CD4-positive, alpha-beta memory T cell (primary cell): ENCODE measurements at regions not wholly inside any gene's neighbourhood (a gene's known extent, or its start where the extent isn't known, plus 50 kb on each side); places are given as distances from the start of the nearest gene placed in this dataset.
"Not testable (repeated sequence)": the region's sequence is repeated elsewhere in the genome, so short reads cannot be mapped to it uniquely, and the experiment has no call there.

ENCODE experiments used
- CTCF ChIA-PET: fragments of 350-600 bp; sonication (Branson Sonifier 250); formaldehyde crosslinking; loops from one replicate; lab custom pipeline; 2021; ENCODE audit warnings: inconsistent platforms; ENCODE audit not compliant: partially characterized antibody; lab: Charles Lee
- POLR2A ChIA-PET: fragments of 350-600 bp; sonication (Branson Sonifier 250); formaldehyde crosslinking; loops from one replicate; lab custom pipeline; 2021; ENCODE audit not compliant: partially characterized antibody; lab: Charles Lee
- DNase-seq, 5 donors: peaks; one replicate each; pipeline versions ENCODE4 v3.0.0 to v3.0.0-alpha.2; 2020 to 2022; ENCODE audit warnings: mixed read lengths in 1 of 5
- H3K27ac ChIP-seq: one replicate; pipeline ENCODE4 v1.7.0; 2013; ENCODE audit warnings: low read depth, low read length
- H3K27me3 ChIP-seq: 2 replicates; pipeline ENCODE4 v1.7.0; 2013; ENCODE audit warnings: mild to moderate bottlenecking, low read length, moderate library complexity; ENCODE audit not compliant: insufficient read depth
- H3K36me3 ChIP-seq: 2 replicates; pipeline ENCODE4 v1.7.0; 2013; ENCODE audit warnings: mild to moderate bottlenecking, low read length, moderate library complexity; ENCODE audit not compliant: insufficient read depth
- H3K4me1 ChIP-seq: 2 replicates; pipeline ENCODE4 v1.7.0; 2013; ENCODE audit warnings: mild to moderate bottlenecking, low read length, moderate library complexity; ENCODE audit not compliant: insufficient read depth
- H3K4me3 ChIP-seq, 2 donors: one replicate each; pipeline ENCODE4 v1.7.0; 2013; ENCODE audit warnings: low read length in 2 of 2, mild to moderate bottlenecking in 1 of 2
- H3K9me3 ChIP-seq, 2 donors: one replicate each; pipeline ENCODE4 v1.7.0; 2013; ENCODE audit warnings: low read length in 2 of 2, control low read depth in 1 of 2; ENCODE audit not compliant: control insufficient read depth in 1 of 2
- H3K27ac Mint-ChIP-seq, 7 donors: one replicate each; pipeline ENCODE4 v1.8.0; 2020 to 2021; ENCODE audit warnings: mixed read lengths in 7 of 7, mild to moderate bottlenecking in 6 of 7, inconsistent platforms in 3 of 7, moderate library complexity in 3 of 7
- H3K27me3 Mint-ChIP-seq, 2 donors: one replicate each; pipeline ENCODE4 v1.8.0; 2020 to 2021; ENCODE audit warnings: mixed read lengths in 2 of 2
- H3K36me3 Mint-ChIP-seq, 2 donors: one replicate each; pipeline ENCODE4 v1.8.0; 2020 to 2021; ENCODE audit warnings: mixed read lengths in 2 of 2, inconsistent platforms in 1 of 2, mild to moderate bottlenecking in 1 of 2
- H3K4me1 Mint-ChIP-seq, 4 donors: one replicate each; pipeline ENCODE4 v1.8.0; 2020 to 2021; ENCODE audit warnings: mixed read lengths in 4 of 4, mild to moderate bottlenecking in 1 of 4
- H3K4me3 Mint-ChIP-seq, 8 donors: one replicate each; pipeline ENCODE4 v1.8.0; 2020 to 2021; ENCODE audit warnings: mixed read lengths in 8 of 8, mild to moderate bottlenecking in 7 of 8, moderate library complexity in 6 of 8, inconsistent platforms in 3 of 8
- H3K9me3 Mint-ChIP-seq, 8 donors: one replicate each; pipeline ENCODE4 v1.8.0; 2020 to 2021; ENCODE audit warnings: mixed read lengths in 8 of 8, mild to moderate bottlenecking in 5 of 8, inconsistent platforms in 3 of 8, moderate library complexity in 1 of 8
- intact Hi-C: fragments of 100-400 bp; cut with micrococcal nuclease; formaldehyde crosslinking; loops from one replicate; pipeline ENCODE4 v1.15.1; 2023

- no peak overlapping the region for H3K4me3 Mint-ChIP-seq
- Histone ChIP-seq H3K9me3 (no peaks in the 10 kb centered on the region), H3K4me3 (no peak overlapping the region), H3K4me1 (no peaks in the 10 kb centered on the region), H3K27me3 (peaks cover 6% of the 10 kb centered on the region), H3K27ac (no peak overlapping the region), H3K36me3 (no peaks in the 10 kb centered on the region)
- no peak overlapping the region for H3K27ac Mint-ChIP-seq
- intact Hi-C loops = no loop called here
- H3K27me3 Mint-ChIP-seq = peaks cover 17% of the 10 kb centered on the region in 2 donors
- H3K36me3 Mint-ChIP-seq = no peaks in the 10 kb centered on the region
- no peak for DNase-seq
- H3K9me3 Mint-ChIP-seq = no peaks in the 10 kb centered on the region
- H3K4me1 Mint-ChIP-seq = peaks cover 0 to 2% (median 0%) of the 10 kb centered on the region in 4 donors
- ChIA-PET CTCF (interaction anchor here (0.9 kb wide), 1 partner anchor 18 kb away, joined by 3 read pairs; no protein-coding TSS in a partner anchor), POLR2A (no interaction called here)
These were observed 1342.2 kb downstream of the BRD1 start for GRCh38 chr22:48485149-48486133.

- Mint-ChIP-seq H3K27me3 (peaks cover 17% of the 10 kb centered on the region in 2 donors), H3K4me3 (no peak overlapping the region), H3K4me1 (peaks cover 0 to 2% (median 0%) of the 10 kb centered on the region in 4 donors), H3K36me3 (no peaks in the 10 kb centered on the region), H3K9me3 (no peaks in the 10 kb centered on the region), H3K27ac (no peak overlapping the region)
- Histone ChIP-seq H3K4me1 (no peaks in the 10 kb centered on the region), H3K27me3 (peaks cover 6% of the 10 kb centered on the region), H3K4me3 (no peak overlapping the region), H3K27ac (no peak overlapping the region), H3K36me3 (no peaks in the 10 kb centered on the region), H3K9me3 (no peaks in the 10 kb centered on the region)
- ChIA-PET CTCF (no interaction called here), POLR2A (no interaction called here)
- no peak for DNase-seq
- intact Hi-C loops = no loop called here
These were observed 1343.7 kb downstream of the BRD1 start for GRCh38 chr22:48483764-48484528.

GRCh38 chr22:48482771-48483170 lies 1344.9 kb downstream of the BRD1 start:
- H3K4me1 Mint-ChIP-seq = peaks cover 0 to under 1% (median 0%) of the 10 kb centered on the region in 4 donors
- H3K27me3 Mint-ChIP-seq = peaks cover 8 to 12% of the 10 kb centered on the region in 2 donors
- H3K4me3 Mint-ChIP-seq = no peak overlapping the region
- intact Hi-C loops = no loop called here
- H3K36me3 Mint-ChIP-seq = no peaks in the 10 kb centered on the region
- no peak for DNase-seq
- ChIA-PET POLR2A (no interaction called here), CTCF (no interaction called here)
- H3K27ac ChIP-seq = no peak overlapping the region
- H3K4me1 ChIP-seq = no peaks in the 10 kb centered on the region
- no peak overlapping the region for H3K27ac Mint-ChIP-seq
- H3K9me3 Mint-ChIP-seq = no peaks in the 10 kb centered on the region
- H3K36me3 ChIP-seq = no peaks in the 10 kb centered on the region
- no peaks in the 10 kb centered on the region for H3K9me3 ChIP-seq
- H3K27me3 ChIP-seq = no peaks in the 10 kb centered on the region
- H3K4me3 ChIP-seq = no peak overlapping the region

- CTCF ChIA-PET, H3K4me1 Mint-ChIP-seq, DNase-seq, H3K36me3 Mint-ChIP-seq, POLR2A ChIA-PET, H3K36me3 ChIP-seq, intact Hi-C loops, H3K4me3 ChIP-seq, H3K9me3 ChIP-seq, H3K4me1 ChIP-seq, H3K27ac ChIP-seq, H3K4me3 Mint-ChIP-seq, H3K27me3 Mint-ChIP-seq, H3K27me3 ChIP-seq, H3K27ac Mint-ChIP-seq, H3K9me3 Mint-ChIP-seq: not testable (repeated sequence)
These were observed 1345.5 kb downstream of the BRD1 start for GRCh38 chr22:48482198-48482597.

- H3K9me3 Mint-ChIP-seq = no peaks in the 10 kb centered on the region
- DNase-seq = no peak
- H3K36me3 ChIP-seq = no peaks in the 10 kb centered on the region
- H3K27ac Mint-ChIP-seq = no peak overlapping the region
- ChIA-PET POLR2A (no interaction called here), CTCF (no interaction called here)
- no peaks in the 10 kb centered on the region for H3K27me3 ChIP-seq
- intact Hi-C loops = no loop called here
- no peaks in the 10 kb centered on the region for H3K9me3 ChIP-seq
- no peak overlapping the region for H3K4me3 ChIP-seq
- peaks cover 0 to 5% of the 10 kb centered on the region in 2 donors for H3K27me3 Mint-ChIP-seq
- H3K4me1 ChIP-seq = no peaks in the 10 kb centered on the region
- no peaks in the 10 kb centered on the region for H3K4me1 Mint-ChIP-seq
- no peak overlapping the region for H3K27ac ChIP-seq
- no peak overlapping the region for H3K4me3 Mint-ChIP-seq
- no peaks in the 10 kb centered on the region for H3K36me3 Mint-ChIP-seq
These were observed 1345.9 kb downstream of the BRD1 start for GRCh38 chr22:48481748-48482147.

- no peak for DNase-seq
- Histone ChIP-seq H3K9me3 (no peaks in the 10 kb centered on the region), H3K27me3 (no peaks in the 10 kb centered on the region), H3K4me3 (no peak overlapping the region), H3K27ac (no peak overlapping the region), H3K4me1 (no peaks in the 10 kb centered on the region), H3K36me3 (no peaks in the 10 kb centered on the region)
- ChIA-PET CTCF (no interaction called here), POLR2A (no interaction called here)
- no peaks in the 10 kb centered on the region for H3K4me1 Mint-ChIP-seq
- intact Hi-C loops = no loop called here
- peaks cover 5 to 12% of the 10 kb centered on the region in 2 donors for H3K27me3 Mint-ChIP-seq
- H3K4me3 Mint-ChIP-seq = no peak overlapping the region
- peaks cover 0 to 3% (median 0%) of the 10 kb centered on the region in 8 donors for H3K9me3 Mint-ChIP-seq
- H3K36me3 Mint-ChIP-seq = no peaks in the 10 kb centered on the region
- no peak overlapping the region for H3K27ac Mint-ChIP-seq
These were observed 1349.0 kb downstream of the BRD1 start for GRCh38 chr22:48478529-48479265.

- POLR2A ChIA-PET = no interaction called here
- H3K27ac Mint-ChIP-seq = no peak overlapping the region
These were observed 1349.5 kb downstream of the BRD1 start for GRCh38 chr22:48478124-48478523.

More at GRCh38 chr22:48478124-48478523, 1349.5 kb downstream of the BRD1 start:
- Histone ChIP-seq H3K27ac (no peak overlapping the region), H3K36me3 (no peaks in the 10 kb centered on the region), H3K27me3 (no peaks in the 10 kb centered on the region), H3K9me3 (no peaks in the 10 kb centered on the region), H3K4me3 (no peak overlapping the region), H3K4me1 (no peaks in the 10 kb centered on the region)
- CTCF ChIA-PET = no interaction called here
- Mint-ChIP-seq H3K9me3 (peaks cover 0 to 3% (median 0%) of the 10 kb centered on the region in 8 donors), H3K4me1 (no peaks in the 10 kb centered on the region), H3K36me3 (no peaks in the 10 kb centered on the region), H3K27me3 (peaks cover 6 to 12% of the 10 kb centered on the region in 2 donors), H3K4me3 (no peak overlapping the region)
- intact Hi-C loops = no loop called here
- DNase-seq = no peak
